Nephron (organoid): ENCODE measurements at regions not wholly inside any gene's neighbourhood (a gene's known extent, or its start where the extent isn't known, plus 50 kb on each side); places are given as distances from the start of the nearest gene placed in this dataset.

Experiments
- H3K27ac Mint-ChIP-seq, 3 experiments: 2 replicates each; pipeline ENCODE4 v1.8.0; 2020; ENCODE audit warnings: mixed read lengths in 3 of 3, mild to moderate bottlenecking in 2 of 3, moderate library complexity in 1 of 3
- H3K27me3 Mint-ChIP-seq: 2 replicates; pipeline ENCODE4 v1.8.0; 2021; ENCODE audit warnings: low read depth, mild to moderate bottlenecking, moderate library complexity, mixed read lengths
- H3K36me3 Mint-ChIP-seq: 2 replicates; pipeline ENCODE4 v1.8.0; 2020; ENCODE audit warnings: low read depth, mixed read lengths
- H3K4me1 Mint-ChIP-seq: 2 replicates; pipeline ENCODE4 v1.8.0; 2020; ENCODE audit warnings: mixed read lengths
- H3K4me3 Mint-ChIP-seq, 3 experiments: 2 replicates each; pipeline ENCODE4 v1.8.0; 2020; ENCODE audit warnings: mild to moderate bottlenecking in 3 of 3, mixed read lengths in 3 of 3, moderate library complexity in 2 of 3
- H3K9me3 Mint-ChIP-seq: 2 replicates; pipeline ENCODE4 v1.8.0; 2020; ENCODE audit warnings: mixed read lengths
- TF ChIP-seq, protein P1 (sequence below), 3 experiments: fragments of 200-600 bp; sonication (generic); IDR thresholded peaks; one replicate each; pipeline ENCODE4 v1.5.0; 2021; ENCODE audit warnings: antibody characterized with exemption in 3 of 3; ENCODE audit not compliant: unreplicated experiment in 3 of 3

DNA sequence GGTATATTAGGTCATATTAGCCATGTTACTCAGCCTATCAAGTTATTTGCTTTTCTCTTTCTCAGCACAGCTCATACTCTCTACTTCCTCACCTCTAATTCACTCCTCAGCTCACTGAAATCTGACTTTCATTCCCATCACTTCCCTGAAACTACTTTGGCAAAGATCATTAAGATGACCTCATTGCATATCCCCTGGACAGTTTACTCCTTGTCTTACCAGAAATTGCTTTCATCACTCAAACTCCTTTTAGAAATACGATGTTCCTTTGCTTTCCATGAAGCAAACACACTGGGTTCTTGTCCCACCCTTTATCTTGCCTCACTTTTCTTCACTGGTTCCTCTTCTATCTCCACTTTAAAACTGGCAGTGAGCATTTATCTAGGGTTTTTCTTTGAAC lies 354.4 kb downstream of the TUSC7 start:
- H3K4me3 Mint-ChIP-seq = no peak overlapping the region

DNA sequence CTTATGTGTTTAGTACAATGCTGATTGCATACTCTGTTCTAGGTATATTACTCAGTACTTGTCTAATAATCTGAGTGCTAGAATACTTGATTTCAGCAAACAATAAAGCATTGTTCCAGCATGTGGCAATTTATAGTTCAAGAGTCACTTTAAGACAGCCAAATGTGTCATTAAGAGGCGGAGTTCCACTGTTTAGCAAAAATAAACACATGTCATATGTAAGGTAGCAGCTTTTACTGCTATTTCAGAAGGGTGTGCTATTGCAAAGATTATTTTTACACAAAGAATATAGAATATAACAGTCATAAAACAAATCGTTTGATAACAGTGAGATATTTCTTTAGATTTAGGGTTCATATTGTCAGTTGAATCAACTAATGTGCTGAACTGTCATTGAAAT lies 358.7 kb downstream of the TUSC7 start:
- H3K9me3 Mint-ChIP-seq = no peaks in the 10 kb centered on the region
- no peaks in the 10 kb centered on the region for H3K4me1 Mint-ChIP-seq
- H3K4me3 Mint-ChIP-seq = no peak overlapping the region
- TF ChIP-seq, protein P1, sequence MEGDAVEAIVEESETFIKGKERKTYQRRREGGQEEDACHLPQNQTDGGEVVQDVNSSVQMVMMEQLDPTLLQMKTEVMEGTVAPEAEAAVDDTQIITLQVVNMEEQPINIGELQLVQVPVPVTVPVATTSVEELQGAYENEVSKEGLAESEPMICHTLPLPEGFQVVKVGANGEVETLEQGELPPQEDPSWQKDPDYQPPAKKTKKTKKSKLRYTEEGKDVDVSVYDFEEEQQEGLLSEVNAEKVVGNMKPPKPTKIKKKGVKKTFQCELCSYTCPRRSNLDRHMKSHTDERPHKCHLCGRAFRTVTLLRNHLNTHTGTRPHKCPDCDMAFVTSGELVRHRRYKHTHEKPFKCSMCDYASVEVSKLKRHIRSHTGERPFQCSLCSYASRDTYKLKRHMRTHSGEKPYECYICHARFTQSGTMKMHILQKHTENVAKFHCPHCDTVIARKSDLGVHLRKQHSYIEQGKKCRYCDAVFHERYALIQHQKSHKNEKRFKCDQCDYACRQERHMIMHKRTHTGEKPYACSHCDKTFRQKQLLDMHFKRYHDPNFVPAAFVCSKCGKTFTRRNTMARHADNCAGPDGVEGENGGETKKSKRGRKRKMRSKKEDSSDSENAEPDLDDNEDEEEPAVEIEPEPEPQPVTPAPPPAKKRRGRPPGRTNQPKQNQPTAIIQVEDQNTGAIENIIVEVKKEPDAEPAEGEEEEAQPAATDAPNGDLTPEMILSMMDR (IDR thresholded peaks at IDR 0.05; ENCODE audit: unreplicated experiment in 3 of 3) = no peak
- H3K36me3 Mint-ChIP-seq = no peaks in the 10 kb centered on the region
- no peaks in the 10 kb centered on the region for H3K27me3 Mint-ChIP-seq
- no peak overlapping the region for H3K27ac Mint-ChIP-seq

More for the DNA sequence above, 354.4 kb downstream of the TUSC7 start:
- Mint-ChIP-seq H3K9me3 (no peaks in the 10 kb centered on the region), H3K36me3 (no peaks in the 10 kb centered on the region), H3K4me1 (no peaks in the 10 kb centered on the region), H3K27me3 (no peaks in the 10 kb centered on the region), H3K27ac (no peak overlapping the region)
- TF ChIP-seq, protein P1 (IDR thresholded peaks at IDR 0.05; ENCODE audit: unreplicated experiment in 3 of 3) = no peak

DNA sequence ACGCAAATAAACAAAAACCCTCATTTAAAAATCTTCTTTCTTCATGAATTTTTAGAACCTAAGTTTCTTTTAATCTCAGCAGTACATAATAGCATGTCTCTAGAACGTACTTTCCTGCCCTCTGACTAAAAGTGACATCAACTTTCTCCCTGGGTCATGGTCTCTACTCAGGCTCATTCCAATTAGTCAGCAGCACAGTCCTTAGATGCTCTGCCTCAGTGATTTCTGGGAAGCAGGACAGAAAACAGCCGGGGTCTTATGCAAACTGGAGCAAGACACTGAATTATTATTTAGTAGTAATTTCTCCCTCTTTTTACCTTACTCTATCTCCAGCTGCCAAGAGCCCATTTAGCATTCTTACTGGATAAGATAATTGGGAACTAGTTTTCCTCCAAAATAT lies 365.2 kb downstream of the TUSC7 start:
- H3K4me3 Mint-ChIP-seq = no peak overlapping the region
- no peaks in the 10 kb centered on the region for H3K4me1 Mint-ChIP-seq
- H3K36me3 Mint-ChIP-seq = no peaks in the 10 kb centered on the region
- no peaks in the 10 kb centered on the region for H3K27me3 Mint-ChIP-seq
- TF ChIP-seq, protein P1 (IDR thresholded peaks at IDR 0.05; ENCODE audit: unreplicated experiment in 3 of 3) = no peak
- no peaks in the 10 kb centered on the region for H3K9me3 Mint-ChIP-seq
- peak overlapping the region in 1 of 3 experiments; percentile 10 for H3K27ac Mint-ChIP-seq

DNA sequence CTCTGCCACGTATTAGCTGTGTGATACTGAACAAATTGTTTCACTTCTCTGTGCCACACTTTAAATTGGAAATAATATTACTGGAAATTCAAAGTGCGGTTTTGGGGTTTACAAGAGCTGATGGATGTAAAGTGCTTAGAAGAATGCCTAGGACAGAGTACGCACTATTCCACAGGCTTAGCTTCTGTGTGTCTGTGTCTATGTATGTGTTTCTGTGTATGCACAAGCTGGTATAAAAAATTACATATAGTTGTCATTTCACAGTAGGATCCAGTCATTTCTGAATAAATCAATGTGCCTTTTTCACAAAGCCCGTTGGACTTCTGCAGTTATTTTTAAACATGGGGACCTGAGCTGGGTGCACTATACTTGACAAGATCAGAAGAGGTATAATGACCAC lies 370.4 kb downstream of the TUSC7 start:
- TF ChIP-seq, protein P1 (IDR thresholded peaks at IDR 0.05; ENCODE audit: unreplicated experiment in 3 of 3) = no peak
- Mint-ChIP-seq H3K36me3 (no peaks in the 10 kb centered on the region), H3K27ac (no peak overlapping the region), H3K27me3 (no peaks in the 10 kb centered on the region), H3K9me3 (no peaks in the 10 kb centered on the region), H3K4me1 (no peaks in the 10 kb centered on the region), H3K4me3 (no peak overlapping the region)

DNA sequence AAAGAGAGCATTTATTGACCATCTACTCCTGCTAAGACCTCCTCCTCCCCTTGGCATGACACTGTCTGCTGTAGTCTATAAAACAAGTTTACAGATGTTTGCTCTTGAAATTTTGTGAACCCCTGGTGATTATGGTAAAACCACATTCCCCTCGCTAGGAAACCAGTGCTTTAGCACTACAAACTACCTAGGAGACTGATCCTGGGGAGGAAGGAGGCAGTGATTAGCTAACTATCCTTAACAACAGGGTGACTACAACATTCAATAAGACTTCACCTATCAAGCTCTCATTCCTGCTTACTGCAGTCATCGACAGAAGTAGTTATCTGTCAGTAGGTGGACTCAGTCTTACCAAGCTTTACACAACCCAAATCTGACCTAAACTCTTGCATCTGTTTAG lies 371.3 kb downstream of the TUSC7 start:
- Mint-ChIP-seq H3K4me3 (no peak overlapping the region), H3K9me3 (no peaks in the 10 kb centered on the region), H3K27ac (no peak overlapping the region), H3K36me3 (no peaks in the 10 kb centered on the region), H3K27me3 (no peaks in the 10 kb centered on the region), H3K4me1 (no peaks in the 10 kb centered on the region)
- TF ChIP-seq, protein P1 (IDR thresholded peaks at IDR 0.05; ENCODE audit: unreplicated experiment in 3 of 3) = no peak

DNA sequence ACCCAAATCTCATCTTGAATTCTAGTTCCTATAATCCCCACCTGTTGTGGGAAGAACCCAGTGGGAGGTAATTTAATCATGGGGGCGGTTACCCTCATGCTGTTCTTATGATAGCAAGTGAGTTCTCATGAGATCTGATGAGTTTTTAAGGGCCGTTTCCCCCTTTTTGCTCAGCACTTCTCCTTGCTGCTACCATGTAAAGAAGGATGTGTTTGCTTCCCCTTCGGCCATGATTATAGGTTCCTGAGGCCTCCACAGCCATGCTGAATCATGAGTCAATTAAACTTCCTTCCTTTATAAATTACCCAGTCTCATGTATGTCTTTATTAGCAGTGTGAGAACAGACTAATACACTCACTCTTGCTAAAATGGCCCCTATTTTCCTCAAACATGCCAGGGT lies 374.7 kb downstream of the TUSC7 start:
- H3K27me3 Mint-ChIP-seq = no peaks in the 10 kb centered on the region
- H3K9me3 Mint-ChIP-seq = peaks cover 3% of the 10 kb centered on the region
- H3K27ac Mint-ChIP-seq = no peak overlapping the region
- H3K36me3 Mint-ChIP-seq = no peaks in the 10 kb centered on the region
- no peak overlapping the region for H3K4me3 Mint-ChIP-seq
- H3K4me1 Mint-ChIP-seq = no peaks in the 10 kb centered on the region
- TF ChIP-seq, protein P1 (IDR thresholded peaks at IDR 0.05; ENCODE audit: unreplicated experiment in 3 of 3) = no peak
